C4-2B (cell line): ENCODE measurements at regions not wholly inside any gene's neighbourhood (a gene's known extent, or its start where the extent isn't known, plus 50 kb on each side); places are given as distances from the start of the nearest gene placed in this dataset.

ENCODE experiments used
- H3K27ac ChIP-seq: fragments of 450-650 bp; 2 replicates; pipeline ENCODE4 v1.5.1; 2017
- CTCF ChIP-seq: fragments of 450-650 bp; conservative IDR thresholded peaks from 2 replicates; pipeline ENCODE4 v1.5.1; 2017; ENCODE audit warnings: mild to moderate bottlenecking
- ZFX ChIP-seq: fragments of 450-650 bp; IDR thresholded peaks from 2 replicates; pipeline ENCODE4 v1.6.1; 2017

- TF ChIP-seq ZFX (no peak), CTCF (no peak)
- H3K27ac ChIP-seq, result no peak overlapping the region
Measured at GRCh38 chr19:29323021-29323430, 110.1 kb upstream of the UQCRFS1 start.

- TF ChIP-seq ZFX (no peak), CTCF (no peak)
- no peak overlapping the region for H3K27ac ChIP-seq
Measured at GRCh38 chr19:29323440-29324290, 110.7 kb upstream of the UQCRFS1 start.

- TF ChIP-seq CTCF (no peak), ZFX (no peak)
- no peak overlapping the region for H3K27ac ChIP-seq
Measured at GRCh38 chr19:29324291-29324680, 111.3 kb upstream of the UQCRFS1 start.

GRCh38 chr19:29324717-29325116 lies 111.8 kb upstream of the UQCRFS1 start:
- no peak overlapping the region for H3K27ac ChIP-seq
- no peak for TF ChIP-seq CTCF
- no peak for TF ChIP-seq ZFX

- TF ChIP-seq ZFX, result no peak
- no peak for TF ChIP-seq CTCF
- H3K27ac ChIP-seq, result no peak overlapping the region
Measured at GRCh38 chr19:29325241-29325975, 112.5 kb upstream of the UQCRFS1 start.

GRCh38 chr19:29326351-29326750 lies 113.4 kb upstream of the UQCRFS1 start:
- H3K27ac ChIP-seq, result no peak overlapping the region
- TF ChIP-seq CTCF (no peak), ZFX (no peak)
